Hippocampal formation (tissue), 2 donors: ENCODE measurements at regions not wholly inside any gene's neighbourhood (a gene's known extent, or its start where the extent isn't known, plus 50 kb on each side); places are given as distances from the start of the nearest gene placed in this dataset.

ENCODE experiments used
- DNase-seq, 2 donors: peaks; one replicate each; lab custom pipeline; 2025; lab: John Stamatoyannopoulos, UW

GRCh38 chr13:95447814-95448213 lies 104.7 kb upstream of the CLDN10 start:
- no peak for DNase-seq

- no peak for DNase-seq
Measured at GRCh38 chr13:95451656-95452055, 100.9 kb upstream of the CLDN10 start.

GRCh38 chr13:95452375-95452774 lies 100.1 kb upstream of the CLDN10 start:
- no peak for DNase-seq

- no peak for DNase-seq
Measured at GRCh38 chr13:95455782-95456181, 96.7 kb upstream of the CLDN10 start.

- peak in 1 of 2 donors; percentile 19 for DNase-seq
Measured at GRCh38 chr13:95456815-95457214, 95.7 kb upstream of the CLDN10 start.

- no peak for DNase-seq
Measured at GRCh38 chr13:95457294-95457693, 95.2 kb upstream of the CLDN10 start.

- no peak for DNase-seq
Measured at GRCh38 chr13:95462801-95463200, 89.7 kb upstream of the CLDN10 start.

- DNase-seq: no peak
Measured at GRCh38 chr13:95463531-95463930, 89.0 kb upstream of the CLDN10 start.

GRCh38 chr13:95470574-95471366 lies 81.8 kb upstream of the CLDN10 start:
- no peak for DNase-seq

- DNase-seq: no peak
Measured at GRCh38 chr13:95471960-95472359, 80.6 kb upstream of the CLDN10 start.

- no peak for DNase-seq
Measured at GRCh38 chr13:95474992-95475391, 77.5 kb upstream of the CLDN10 start.

GRCh38 chr13:95477187-95477586 lies 75.3 kb upstream of the CLDN10 start:
- no peak for DNase-seq

- DNase-seq: no peak
Measured at GRCh38 chr13:95479731-95480130, 72.8 kb upstream of the CLDN10 start.

- DNase-seq: peak; percentile 2 to 7
Measured at GRCh38 chr13:95480131-95480545, 72.4 kb upstream of the CLDN10 start.

- no peak for DNase-seq
Measured at GRCh38 chr13:95480791-95481780, 71.4 kb upstream of the CLDN10 start.

- DNase-seq: no peak
Measured at GRCh38 chr13:95484052-95484451, 68.5 kb upstream of the CLDN10 start.

- no peak for DNase-seq
Measured at GRCh38 chr13:95485045-95485517, 67.4 kb upstream of the CLDN10 start.

- DNase-seq: no peak
Measured at GRCh38 chr13:95485518-95486144, 66.9 kb upstream of the CLDN10 start.

GRCh38 chr13:95492044-95492801 lies 60.3 kb upstream of the CLDN10 start:
- no peak for DNase-seq

GRCh38 chr13:95494082-95494681 lies 58.3 kb upstream of the CLDN10 start:
- peak in 1 of 2 donors; percentile 10 for DNase-seq

GRCh38 chr13:95496485-95496884 lies 56.0 kb upstream of the CLDN10 start:
- no peak for DNase-seq
